ENCODE measurements at regions not wholly inside any gene's neighbourhood (a gene's known extent, or its start where the extent isn't known, plus 50 kb on each side); places are given as distances from the start of the nearest gene placed in this dataset.

DNA sequence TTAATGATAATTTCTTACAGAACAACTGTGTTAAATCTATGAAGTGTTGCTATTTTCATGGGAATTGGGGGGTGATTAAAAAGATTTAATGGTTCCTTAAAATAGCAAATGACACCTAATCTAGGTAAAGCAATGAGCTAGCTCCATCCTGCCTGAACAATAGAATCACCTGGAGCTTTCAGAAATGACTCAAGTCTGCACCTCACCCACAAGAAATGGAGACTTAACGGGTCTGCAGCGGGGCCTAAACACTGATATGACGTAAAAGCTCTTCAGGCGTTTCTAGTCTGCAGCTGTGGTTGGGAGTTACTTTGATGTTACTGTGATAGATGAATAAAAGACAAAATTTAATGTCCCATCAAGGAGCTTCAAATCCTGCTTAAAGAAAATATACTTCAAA, 328.2 kb downstream of the RND3 start:
- TF ChIP-seq, protein P1, sequence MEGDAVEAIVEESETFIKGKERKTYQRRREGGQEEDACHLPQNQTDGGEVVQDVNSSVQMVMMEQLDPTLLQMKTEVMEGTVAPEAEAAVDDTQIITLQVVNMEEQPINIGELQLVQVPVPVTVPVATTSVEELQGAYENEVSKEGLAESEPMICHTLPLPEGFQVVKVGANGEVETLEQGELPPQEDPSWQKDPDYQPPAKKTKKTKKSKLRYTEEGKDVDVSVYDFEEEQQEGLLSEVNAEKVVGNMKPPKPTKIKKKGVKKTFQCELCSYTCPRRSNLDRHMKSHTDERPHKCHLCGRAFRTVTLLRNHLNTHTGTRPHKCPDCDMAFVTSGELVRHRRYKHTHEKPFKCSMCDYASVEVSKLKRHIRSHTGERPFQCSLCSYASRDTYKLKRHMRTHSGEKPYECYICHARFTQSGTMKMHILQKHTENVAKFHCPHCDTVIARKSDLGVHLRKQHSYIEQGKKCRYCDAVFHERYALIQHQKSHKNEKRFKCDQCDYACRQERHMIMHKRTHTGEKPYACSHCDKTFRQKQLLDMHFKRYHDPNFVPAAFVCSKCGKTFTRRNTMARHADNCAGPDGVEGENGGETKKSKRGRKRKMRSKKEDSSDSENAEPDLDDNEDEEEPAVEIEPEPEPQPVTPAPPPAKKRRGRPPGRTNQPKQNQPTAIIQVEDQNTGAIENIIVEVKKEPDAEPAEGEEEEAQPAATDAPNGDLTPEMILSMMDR (IDR thresholded peaks at IDR 0.05), result no peak
- TF ChIP-seq POLR2A (IDR thresholded peaks at IDR 0.05), result no peak
- TF ChIP-seq EP300 (IDR thresholded peaks at IDR 0.05), result no peak
